GM12872 (cell line): ENCODE measurements at regions not wholly inside any gene's neighbourhood (a gene's known extent, or its start where the extent isn't known, plus 50 kb on each side); places are given as distances from the start of the nearest gene placed in this dataset.

Source experiments
- TF ChIP-seq, protein P1 (sequence below): IDR thresholded peaks from 3 replicates; pipeline ENCODE4 v1.5.1; 2011; ENCODE audit warnings: low read depth, mild to moderate bottlenecking, low read length, moderate library complexity; ENCODE audit not compliant: insufficient read depth

DNA sequence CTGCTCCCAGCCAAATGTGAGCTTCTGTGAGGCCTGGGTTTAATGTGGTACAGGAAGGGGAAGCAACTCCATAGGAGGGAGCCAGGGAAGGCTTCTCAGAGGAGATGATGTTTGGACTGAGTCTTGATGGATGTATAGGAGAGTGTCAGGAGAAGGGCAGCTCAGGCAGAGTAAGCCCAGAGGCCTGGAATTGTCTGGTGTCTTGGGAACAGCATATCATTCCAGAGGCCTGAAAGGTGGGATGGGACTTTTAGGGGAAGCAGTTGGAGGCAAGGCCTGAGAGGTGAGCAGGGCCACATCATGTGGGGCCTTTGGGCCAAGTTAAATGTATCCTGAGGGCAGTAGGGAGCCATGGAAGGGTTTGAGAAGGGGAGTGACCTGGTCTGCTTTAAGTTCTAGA, 148.6 kb upstream of the WNT4 start:
- TF ChIP-seq, protein P1, sequence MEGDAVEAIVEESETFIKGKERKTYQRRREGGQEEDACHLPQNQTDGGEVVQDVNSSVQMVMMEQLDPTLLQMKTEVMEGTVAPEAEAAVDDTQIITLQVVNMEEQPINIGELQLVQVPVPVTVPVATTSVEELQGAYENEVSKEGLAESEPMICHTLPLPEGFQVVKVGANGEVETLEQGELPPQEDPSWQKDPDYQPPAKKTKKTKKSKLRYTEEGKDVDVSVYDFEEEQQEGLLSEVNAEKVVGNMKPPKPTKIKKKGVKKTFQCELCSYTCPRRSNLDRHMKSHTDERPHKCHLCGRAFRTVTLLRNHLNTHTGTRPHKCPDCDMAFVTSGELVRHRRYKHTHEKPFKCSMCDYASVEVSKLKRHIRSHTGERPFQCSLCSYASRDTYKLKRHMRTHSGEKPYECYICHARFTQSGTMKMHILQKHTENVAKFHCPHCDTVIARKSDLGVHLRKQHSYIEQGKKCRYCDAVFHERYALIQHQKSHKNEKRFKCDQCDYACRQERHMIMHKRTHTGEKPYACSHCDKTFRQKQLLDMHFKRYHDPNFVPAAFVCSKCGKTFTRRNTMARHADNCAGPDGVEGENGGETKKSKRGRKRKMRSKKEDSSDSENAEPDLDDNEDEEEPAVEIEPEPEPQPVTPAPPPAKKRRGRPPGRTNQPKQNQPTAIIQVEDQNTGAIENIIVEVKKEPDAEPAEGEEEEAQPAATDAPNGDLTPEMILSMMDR = no peak

DNA sequence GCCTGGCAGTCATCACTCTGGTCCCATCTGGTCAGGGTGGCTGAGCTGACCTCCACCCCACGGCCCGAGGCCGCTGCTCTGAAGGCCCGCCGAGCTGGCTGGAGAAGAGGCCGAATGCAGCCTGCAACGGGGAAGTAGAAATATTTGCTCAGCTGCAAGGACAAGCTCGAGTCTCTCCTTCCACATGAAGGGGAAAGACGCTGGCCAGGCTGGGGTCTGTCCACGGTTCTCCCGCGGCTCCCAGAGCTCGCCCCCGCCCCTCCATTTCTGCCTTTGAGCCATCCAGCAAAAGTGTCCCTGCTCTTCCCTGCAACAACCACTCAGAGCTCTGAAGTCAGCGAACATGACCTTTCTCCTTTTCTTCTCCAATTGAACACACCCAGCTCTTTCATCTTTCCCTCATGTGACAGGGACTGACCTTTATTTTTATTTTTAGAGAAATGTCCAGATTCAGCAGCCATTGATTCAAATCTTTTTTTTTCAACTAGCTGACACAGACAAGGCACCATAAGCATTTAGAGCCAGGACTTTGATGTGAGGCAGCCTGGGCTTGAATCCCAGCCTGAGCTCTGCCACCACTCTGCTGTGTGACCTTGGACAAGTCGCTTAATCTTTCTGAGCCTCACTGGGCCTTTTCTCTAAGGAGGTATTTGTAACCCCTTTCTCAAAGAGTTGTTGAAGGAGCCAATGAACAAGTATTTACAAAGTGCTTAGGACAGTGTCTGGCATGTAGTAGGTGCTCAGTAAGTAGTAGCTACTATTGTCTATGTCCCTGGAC, 149.3 kb upstream of the WNT4 start:
- TF ChIP-seq, protein P1 = no peak

DNA sequence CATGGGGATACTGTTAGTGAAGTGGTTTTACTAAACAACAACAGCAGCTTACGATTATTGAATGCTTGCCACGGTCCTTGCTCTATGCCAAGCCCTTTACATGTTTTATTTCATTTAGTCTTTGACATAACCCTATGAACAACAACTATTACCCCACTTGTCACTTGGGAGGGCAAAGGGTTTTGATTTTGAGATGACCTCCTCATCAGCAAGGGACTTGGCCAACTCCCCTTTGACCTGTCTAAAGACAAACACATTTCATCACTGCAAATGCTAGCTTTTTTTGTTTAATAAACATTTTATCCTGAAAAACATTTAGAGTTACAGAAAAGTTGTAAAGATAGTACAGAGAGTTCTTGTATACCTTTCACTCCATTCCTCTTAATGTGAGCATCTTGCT, 152.5 kb upstream of the WNT4 start:
- TF ChIP-seq, protein P1 = no peak

DNA sequence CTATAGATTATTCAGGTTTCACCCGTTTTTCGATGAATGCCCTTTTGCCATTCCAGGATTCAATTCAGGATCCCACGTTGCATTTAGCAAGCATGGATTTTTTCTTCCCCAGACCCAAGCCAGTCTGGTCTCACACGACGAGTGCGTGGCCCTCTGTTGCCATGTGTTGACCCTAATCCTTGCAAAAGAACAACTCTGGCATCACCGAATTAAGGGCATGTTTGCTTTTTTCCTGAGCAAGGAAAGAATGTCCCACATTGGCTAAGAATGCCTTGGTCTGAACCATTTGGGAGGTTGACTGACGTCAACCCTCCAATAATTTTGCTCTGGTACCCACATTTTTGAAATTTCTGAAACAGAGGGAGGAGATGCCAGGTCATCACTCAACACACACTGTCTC, 153.0 kb upstream of the WNT4 start:
- TF ChIP-seq, protein P1 = no peak

DNA sequence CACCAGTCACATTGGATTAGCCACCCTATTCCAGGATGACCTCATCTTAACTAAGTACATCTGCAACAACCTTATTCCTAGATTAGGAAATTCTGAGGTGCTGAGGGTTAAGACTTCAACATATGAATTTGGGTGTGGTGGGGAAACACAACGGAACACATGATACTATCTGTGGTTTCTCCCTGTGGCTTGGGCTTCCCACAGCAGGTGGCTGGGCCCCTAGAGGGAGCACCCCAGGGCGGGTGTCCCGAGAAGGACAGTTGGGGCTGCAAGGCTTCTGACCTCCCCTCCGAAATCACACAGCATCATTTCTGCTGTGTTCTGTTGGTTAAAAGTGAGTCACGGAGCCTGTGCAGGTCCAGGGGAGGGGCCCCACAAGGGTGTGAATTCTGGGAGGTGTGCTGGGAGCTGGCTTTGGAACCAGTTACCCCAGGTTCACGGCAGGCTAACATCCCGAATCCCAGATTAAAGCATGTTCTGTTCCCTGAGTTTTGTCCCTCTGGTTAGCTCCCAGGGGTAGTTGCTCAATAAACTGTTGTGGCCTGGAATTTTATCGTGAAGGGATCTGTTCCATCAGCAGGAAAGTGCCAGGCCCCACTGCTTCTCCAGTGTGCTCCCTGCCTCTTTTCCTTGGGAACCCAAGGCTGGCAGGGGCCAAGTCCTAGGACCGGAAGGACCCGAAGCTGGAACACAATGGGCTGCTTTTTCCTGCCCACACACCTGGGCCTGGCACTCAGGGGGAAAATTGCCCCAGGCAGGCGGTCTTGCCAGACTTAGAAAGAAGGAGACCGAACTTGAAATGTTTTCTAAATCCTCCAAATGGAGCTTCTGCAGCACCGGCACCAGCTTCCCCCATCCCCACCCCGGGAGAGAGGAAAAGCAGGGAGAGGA, 154.0 kb upstream of the WNT4 start:
- TF ChIP-seq, protein P1 = no peak

DNA sequence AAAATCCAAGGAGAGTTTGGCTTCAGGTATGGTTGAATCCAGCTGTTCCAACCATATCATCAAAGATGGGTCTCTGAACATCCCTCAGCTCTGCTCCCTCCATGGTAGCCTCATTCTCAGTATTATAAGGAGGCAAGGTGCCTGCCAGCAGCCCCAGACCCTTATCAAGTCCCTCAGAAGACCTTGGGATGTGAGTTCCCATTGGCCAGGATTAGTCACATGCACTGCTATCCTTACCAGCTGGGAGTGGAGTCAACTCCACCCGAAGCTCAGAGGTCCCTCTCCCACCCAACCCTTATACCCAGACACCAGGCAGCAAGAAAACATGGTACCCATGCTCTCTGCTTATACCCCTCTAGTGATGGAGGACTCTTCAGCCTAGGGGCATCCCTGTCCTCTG, 153.7 kb upstream of the ZBTB40 start:
- TF ChIP-seq, protein P1 = no peak

DNA sequence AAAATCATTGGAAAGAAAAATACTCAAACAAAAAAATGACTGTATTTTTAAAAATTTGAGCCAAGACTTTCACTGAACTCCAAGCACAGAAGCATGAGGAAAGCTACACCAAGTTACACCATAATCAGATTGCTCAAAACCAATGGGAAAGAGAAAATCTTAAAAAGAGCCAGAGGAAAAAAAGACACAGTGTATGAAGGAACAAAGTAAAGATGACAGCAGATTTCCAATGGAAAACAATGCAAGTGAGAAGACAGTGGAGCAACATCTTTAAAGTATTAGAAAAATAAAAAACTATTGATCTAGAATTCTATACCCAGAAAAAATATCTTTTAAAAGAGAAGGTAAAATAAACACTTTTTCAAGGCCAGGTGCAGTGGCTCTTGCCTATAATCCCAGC, 147.8 kb upstream of the ZBTB40 start:
- TF ChIP-seq, protein P1 = no peak
